ENCODE measurements at regions not wholly inside any gene's neighbourhood (a gene's known extent, or its start where the extent isn't known, plus 50 kb on each side); places are given as distances from the start of the nearest gene placed in this dataset.
"Not testable (repeated sequence)": the region's sequence is repeated elsewhere in the genome, so short reads cannot be mapped to it uniquely, and the experiment has no call there.

DNA sequence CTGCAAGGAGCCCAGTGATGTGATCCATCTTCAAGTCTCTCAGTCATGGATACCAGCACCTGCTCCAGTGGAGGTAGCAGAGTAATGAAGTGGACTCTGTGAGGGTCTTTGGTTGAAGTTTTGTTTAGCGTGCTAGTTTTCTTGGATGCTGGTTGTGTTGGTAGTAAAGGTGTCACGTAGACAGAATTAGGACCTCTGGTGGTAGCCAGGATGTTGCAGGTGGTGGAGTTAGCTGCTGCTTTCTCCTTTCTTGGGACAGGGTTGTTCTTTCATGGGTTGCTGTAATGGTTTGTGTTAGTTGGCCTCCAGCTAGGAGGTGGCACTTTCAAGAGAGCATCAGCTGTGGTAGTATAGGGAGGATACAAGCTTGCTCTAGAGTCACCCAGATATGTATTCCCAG lies 125.2 kb downstream of the ANXA2 start:
- DNase-seq: no peak

- no peak for DNase-seq
Measured at GRCh38 chr15:60275624-60276023, 122.2 kb downstream of the ANXA2 start.

DNA sequence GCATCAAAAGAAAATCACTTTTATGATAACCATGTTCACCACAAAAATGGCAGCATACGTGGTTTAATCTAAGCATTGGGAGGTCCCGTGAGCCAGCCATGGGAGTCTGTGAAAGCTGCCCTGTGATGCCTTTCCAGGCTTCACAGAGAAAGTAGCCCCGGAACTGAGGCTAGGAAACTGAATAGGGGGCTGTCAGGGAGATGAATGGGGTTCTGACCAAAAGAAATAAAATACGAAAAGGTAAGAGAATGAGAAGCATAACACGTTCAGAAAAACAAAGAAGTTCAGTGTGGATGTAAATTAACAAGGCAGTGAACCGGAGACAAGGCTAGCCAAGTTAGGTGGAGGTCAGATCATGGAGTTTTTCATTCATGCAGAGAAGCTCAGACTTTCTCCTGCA lies 118.9 kb downstream of the ANXA2 start:
- no peak for DNase-seq

- no peak for DNase-seq
Measured at GRCh38 chr15:60280259-60280658, 117.5 kb downstream of the ANXA2 start.

GRCh38 chr15:60283936-60284335 lies 113.8 kb downstream of the ANXA2 start:
- no peak for DNase-seq

DNA sequence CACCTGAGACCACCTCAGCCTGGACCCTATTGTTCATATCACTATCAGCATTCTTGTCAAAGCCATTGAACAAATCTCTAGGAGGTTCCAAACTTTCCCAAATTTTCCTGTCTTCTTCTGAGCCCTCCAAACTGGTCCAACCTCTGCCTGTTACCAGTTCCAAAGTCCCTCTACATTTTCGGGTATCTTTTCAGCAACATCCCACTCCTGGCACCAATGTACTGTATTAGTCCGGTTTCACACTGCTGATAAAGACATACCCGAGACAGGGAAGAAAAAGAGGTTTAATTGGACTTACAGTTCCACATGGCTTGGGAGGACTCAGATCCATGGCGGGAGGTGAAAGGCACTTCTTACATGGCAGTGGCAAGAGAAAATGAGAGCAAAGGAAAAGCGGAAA lies 101.9 kb downstream of the ANXA2 start:
- DNase-seq: not testable (repeated sequence)

DNA sequence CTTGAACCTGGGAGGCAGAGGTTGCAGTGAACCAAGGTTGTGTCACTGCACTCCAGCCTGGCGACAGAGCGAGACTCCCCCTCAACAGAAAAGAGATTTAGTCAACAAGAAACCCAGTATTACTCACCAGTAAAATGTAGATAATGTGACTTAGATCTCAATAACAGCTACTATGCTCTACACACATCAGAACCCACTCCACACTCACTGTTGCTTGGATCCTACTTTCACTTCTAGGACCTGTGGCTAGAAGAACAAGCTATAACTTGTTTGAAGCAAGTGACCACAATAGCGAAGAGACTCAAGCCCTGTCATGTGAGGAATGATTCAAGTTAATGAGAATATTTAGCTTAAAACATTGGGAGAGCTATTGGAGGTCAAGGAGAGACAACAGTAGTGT lies 100.7 kb downstream of the ANXA2 start:
- DNase-seq: no peak
